Keratinocyte (primary cell): ENCODE measurements at regions not wholly inside any gene's neighbourhood (a gene's known extent, or its start where the extent isn't known, plus 50 kb on each side); places are given as distances from the start of the nearest gene placed in this dataset.

ENCODE experiments used
- CTCF ChIP-seq, 3 experiments: IDR thresholded peaks in 1 of 3; conservative IDR thresholded peaks in 1 of 3; optimal IDR thresholded peaks in 1 of 3; 2 replicates in 2 of 3; 3 replicates in 1 of 3; pipeline versions ENCODE3 to v1.5.1; 2011; ENCODE audit warnings: low read length in 3 of 3, mild to moderate bottlenecking in 3 of 3, moderate library complexity in 2 of 3, control low read depth in 1 of 3, inconsistent platforms in 1 of 3; ENCODE audit not compliant: insufficient read depth in 2 of 3; ENCODE audit errors: extremely low read depth in 1 of 3
- EZH2 ChIP-seq: IDR thresholded peaks from one replicate; pipeline ENCODE4 v1.6.1; 2012; ENCODE audit warnings: inconsistent platforms, mild to moderate bottlenecking, low read length, moderate library complexity

- no peak for TF ChIP-seq CTCF (optimal IDR thresholded peaks at IDR 0.05 in 1 of 3, IDR thresholded peaks at IDR 0.05 in 1 of 3, conservative IDR thresholded peaks at IDR 0.05 in 1 of 3; ENCODE audit: extremely low read depth in 1 of 3, insufficient read depth in 2 of 3, low read length in 3 of 3)
- TF ChIP-seq EZH2 = no peak
These were observed 505.7 kb upstream of the ARRDC3 start for GRCh38 chr5:91888810-91889209.
